Suprapubic skin (tissue), 4 donors: ENCODE measurements at regions not wholly inside any gene's neighbourhood (a gene's known extent, or its start where the extent isn't known, plus 50 kb on each side); places are given as distances from the start of the nearest gene placed in this dataset.

Experiments
- EP300 ChIP-seq: sonication (generic); formaldehyde crosslinking; IDR thresholded peaks from one replicate; pipeline ENCODE4 v1.6.1; 2017; ENCODE audit warnings: antibody characterized with exemption
- POLR2A ChIP-seq, 2 donors: fragments of 450-650 bp; IDR thresholded peaks; one replicate each; pipeline ENCODE4 v1.6.1; 2017; ENCODE audit warnings: antibody characterized with exemption in 2 of 2, mild to moderate bottlenecking in 2 of 2, moderate library complexity in 2 of 2
- POLR2AphosphoS5 ChIP-seq, 3 donors: sonication (generic); formaldehyde crosslinking; IDR thresholded peaks; one replicate each; pipeline ENCODE4 v1.6.1; 2017; ENCODE audit warnings: antibody characterized with exemption in 3 of 3
- TF ChIP-seq, protein P1 (sequence below), 2 donors: fragments of 200-600 bp in 1 of 2; fragments of 450-650 bp in 1 of 2; sonication (generic) in 1 of 2; IDR thresholded peaks; one replicate each; pipeline ENCODE4 v1.5.1; 2016 to 2019; ENCODE audit warnings: antibody characterized with exemption in 2 of 2, mild to moderate bottlenecking in 1 of 2, moderate library complexity in 1 of 2

DNA sequence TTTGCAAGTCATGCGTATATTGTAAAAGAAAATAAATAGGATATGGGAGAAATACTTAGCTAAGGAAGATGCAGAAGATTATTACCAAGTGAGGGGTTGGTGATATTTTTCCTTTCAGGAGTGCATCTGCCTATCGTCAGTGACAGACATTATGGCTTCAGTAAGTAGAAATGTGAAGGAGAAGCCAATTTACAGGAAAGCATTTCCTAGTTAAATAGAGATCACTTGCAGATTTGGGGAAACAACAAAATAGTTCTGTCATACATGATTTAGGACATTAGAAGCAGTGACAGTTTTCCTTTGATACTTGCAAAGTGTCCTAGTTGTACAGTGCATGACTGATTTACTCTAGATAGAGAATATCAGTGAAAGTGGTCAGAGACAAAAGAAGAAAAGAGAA lies 747.8 kb upstream of the KLHL1 start:
- TF ChIP-seq POLR2A (IDR thresholded peaks at IDR 0.05) = no peak
- no peak for TF ChIP-seq EP300
- TF ChIP-seq, protein P1, sequence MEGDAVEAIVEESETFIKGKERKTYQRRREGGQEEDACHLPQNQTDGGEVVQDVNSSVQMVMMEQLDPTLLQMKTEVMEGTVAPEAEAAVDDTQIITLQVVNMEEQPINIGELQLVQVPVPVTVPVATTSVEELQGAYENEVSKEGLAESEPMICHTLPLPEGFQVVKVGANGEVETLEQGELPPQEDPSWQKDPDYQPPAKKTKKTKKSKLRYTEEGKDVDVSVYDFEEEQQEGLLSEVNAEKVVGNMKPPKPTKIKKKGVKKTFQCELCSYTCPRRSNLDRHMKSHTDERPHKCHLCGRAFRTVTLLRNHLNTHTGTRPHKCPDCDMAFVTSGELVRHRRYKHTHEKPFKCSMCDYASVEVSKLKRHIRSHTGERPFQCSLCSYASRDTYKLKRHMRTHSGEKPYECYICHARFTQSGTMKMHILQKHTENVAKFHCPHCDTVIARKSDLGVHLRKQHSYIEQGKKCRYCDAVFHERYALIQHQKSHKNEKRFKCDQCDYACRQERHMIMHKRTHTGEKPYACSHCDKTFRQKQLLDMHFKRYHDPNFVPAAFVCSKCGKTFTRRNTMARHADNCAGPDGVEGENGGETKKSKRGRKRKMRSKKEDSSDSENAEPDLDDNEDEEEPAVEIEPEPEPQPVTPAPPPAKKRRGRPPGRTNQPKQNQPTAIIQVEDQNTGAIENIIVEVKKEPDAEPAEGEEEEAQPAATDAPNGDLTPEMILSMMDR (IDR thresholded peaks at IDR 0.05) = no peak
- TF ChIP-seq POLR2AphosphoS5 (IDR thresholded peaks at IDR 0.05) = no peak
